ENCODE measurements at regions not wholly inside any gene's neighbourhood (a gene's known extent, or its start where the extent isn't known, plus 50 kb on each side); places are given as distances from the start of the nearest gene placed in this dataset.

DNA sequence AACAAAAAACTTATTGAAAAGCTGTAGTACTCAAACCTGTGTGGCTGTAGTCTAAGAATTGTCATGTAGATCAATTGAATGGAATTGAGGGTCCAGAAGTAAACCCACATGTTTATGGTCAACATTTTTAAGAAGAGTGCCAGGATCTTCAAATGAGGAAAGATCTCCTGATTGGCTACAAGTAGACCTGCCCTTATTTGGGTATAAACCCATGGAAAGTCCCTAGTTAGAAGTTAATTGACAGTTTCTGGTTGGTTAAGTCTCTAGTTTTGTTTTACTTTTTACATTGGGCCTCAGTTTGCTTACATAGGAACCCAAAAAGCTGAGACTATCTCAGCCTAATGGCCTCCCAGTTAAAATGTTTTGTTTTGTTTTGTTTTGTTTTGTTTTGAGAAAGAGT, 91.9 kb upstream of the RESF1 start:
- Histone ChIP-seq H3K4me1 (ENCODE audit: insufficient read depth, low read length, severe bottlenecking) (peaks cover 13% of the 10 kb centered on the region), H3F3A (ENCODE audit: insufficient read depth, low read length) (no peaks in the 10 kb centered on the region), H3K36me3 (ENCODE audit: insufficient read depth, low read length) (no peaks in the 10 kb centered on the region), H3K9me3 (ENCODE audit: low read length) (0 out of 2 replicates have a peak, but pooled peaks cover 6% of the 10 kb centered on the region), H3K4me3 (ENCODE audit: low read depth, low read length, poor library complexity, severe bottlenecking) (no peak overlapping the region), H3K27me3 (ENCODE audit: insufficient read depth, low read length) (no peaks in the 10 kb centered on the region), H3K9me2 (ENCODE audit: low read depth, low read length) (no peaks in the 10 kb centered on the region), H4K20me1 (ENCODE audit: insufficient read depth, low read length) (no peaks in the 10 kb centered on the region), H3K4me2 (ENCODE audit: low read length) (no peak overlapping the region), H3K9ac (ENCODE audit: low read length) (no peak overlapping the region), H2AFZ (ENCODE audit: low read length) (no peak overlapping the region; the same call in 1 of the 2 replicates), H3K27ac (ENCODE audit: low read depth, low read length, poor library complexity, severe bottlenecking) (peak overlapping the region; percentile 25), H3K79me2 (ENCODE audit: insufficient read depth, low read length) (no peaks in the 10 kb centered on the region)
- TF ChIP-seq EZH2 (IDR thresholded peaks at IDR 0.05; ENCODE audit: borderline replicate concordance, low read length): no peak

DNA sequence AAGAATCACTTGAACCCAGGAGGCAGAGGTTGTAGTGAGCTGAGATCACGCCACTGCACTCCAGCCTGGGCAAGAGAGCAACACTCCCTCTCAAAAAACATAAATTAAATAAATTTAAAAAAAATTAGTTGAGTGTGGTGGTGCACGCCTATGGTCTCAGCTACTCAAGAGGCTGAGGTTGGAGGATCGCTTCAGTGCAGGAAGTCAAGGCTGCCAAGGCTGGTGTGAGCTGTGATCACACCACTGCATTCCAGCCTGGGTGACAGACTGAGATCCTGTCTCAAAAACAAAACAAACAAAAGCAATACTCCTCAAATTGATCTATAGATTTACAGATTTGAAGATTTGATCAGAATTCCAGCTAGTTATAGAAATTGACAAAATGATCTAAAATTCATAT, 92.7 kb upstream of the RESF1 start:
- Histone ChIP-seq H3F3A (ENCODE audit: insufficient read depth, low read length) (no peaks in the 10 kb centered on the region), H3K4me3 (ENCODE audit: low read depth, low read length, poor library complexity, severe bottlenecking) (no peak overlapping the region), H4K20me1 (ENCODE audit: insufficient read depth, low read length) (no peaks in the 10 kb centered on the region), H2AFZ (ENCODE audit: low read length) (no peak overlapping the region), H3K27me3 (ENCODE audit: insufficient read depth, low read length) (no peaks in the 10 kb centered on the region), H3K79me2 (ENCODE audit: insufficient read depth, low read length) (no peaks in the 10 kb centered on the region), H3K36me3 (ENCODE audit: insufficient read depth, low read length) (no peaks in the 10 kb centered on the region), H3K27ac (ENCODE audit: low read depth, low read length, poor library complexity, severe bottlenecking) (no peak overlapping the region), H3K4me2 (ENCODE audit: low read length) (no peak overlapping the region), H3K9me2 (ENCODE audit: low read depth, low read length) (no peaks in the 10 kb centered on the region), H3K4me1 (ENCODE audit: insufficient read depth, low read length, severe bottlenecking) (peaks cover 13% of the 10 kb centered on the region), H3K9ac (ENCODE audit: low read length) (no peak overlapping the region), H3K9me3 (ENCODE audit: low read length) (0 out of 2 replicates have a peak, but pooled peaks cover 6% of the 10 kb centered on the region)
- TF ChIP-seq, protein P1, sequence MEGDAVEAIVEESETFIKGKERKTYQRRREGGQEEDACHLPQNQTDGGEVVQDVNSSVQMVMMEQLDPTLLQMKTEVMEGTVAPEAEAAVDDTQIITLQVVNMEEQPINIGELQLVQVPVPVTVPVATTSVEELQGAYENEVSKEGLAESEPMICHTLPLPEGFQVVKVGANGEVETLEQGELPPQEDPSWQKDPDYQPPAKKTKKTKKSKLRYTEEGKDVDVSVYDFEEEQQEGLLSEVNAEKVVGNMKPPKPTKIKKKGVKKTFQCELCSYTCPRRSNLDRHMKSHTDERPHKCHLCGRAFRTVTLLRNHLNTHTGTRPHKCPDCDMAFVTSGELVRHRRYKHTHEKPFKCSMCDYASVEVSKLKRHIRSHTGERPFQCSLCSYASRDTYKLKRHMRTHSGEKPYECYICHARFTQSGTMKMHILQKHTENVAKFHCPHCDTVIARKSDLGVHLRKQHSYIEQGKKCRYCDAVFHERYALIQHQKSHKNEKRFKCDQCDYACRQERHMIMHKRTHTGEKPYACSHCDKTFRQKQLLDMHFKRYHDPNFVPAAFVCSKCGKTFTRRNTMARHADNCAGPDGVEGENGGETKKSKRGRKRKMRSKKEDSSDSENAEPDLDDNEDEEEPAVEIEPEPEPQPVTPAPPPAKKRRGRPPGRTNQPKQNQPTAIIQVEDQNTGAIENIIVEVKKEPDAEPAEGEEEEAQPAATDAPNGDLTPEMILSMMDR (IDR thresholded peaks at IDR 0.05; ENCODE audit: low read length): no peak
- TF ChIP-seq EZH2 (IDR thresholded peaks at IDR 0.05; ENCODE audit: borderline replicate concordance, low read length): no peak

DNA sequence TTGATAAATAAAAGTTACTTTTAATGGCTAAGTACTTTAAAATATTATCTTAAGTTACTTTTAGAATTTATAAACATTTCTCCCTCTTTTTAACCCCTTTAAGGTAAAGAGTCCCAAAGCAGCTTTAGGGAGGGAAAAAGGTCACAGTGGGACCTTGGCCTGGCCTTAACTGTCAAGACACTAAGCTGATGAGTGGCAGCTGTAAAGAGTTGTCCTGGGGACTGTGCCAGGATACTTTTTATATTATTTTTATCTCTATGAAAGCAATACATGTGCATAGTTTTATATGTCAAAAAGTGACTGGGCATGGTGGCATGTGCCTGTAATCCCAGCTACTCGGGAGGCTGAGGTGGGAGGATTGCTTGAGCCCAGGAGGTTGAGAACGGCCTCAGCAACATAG, 94.2 kb upstream of the RESF1 start:
- Histone ChIP-seq H3F3A (ENCODE audit: insufficient read depth, low read length) (no peaks in the 10 kb centered on the region), H3K9ac (ENCODE audit: low read length) (no peak overlapping the region), H3K79me2 (ENCODE audit: insufficient read depth, low read length) (no peaks in the 10 kb centered on the region), H3K27ac (ENCODE audit: low read depth, low read length, poor library complexity, severe bottlenecking) (no peak overlapping the region), H3K36me3 (ENCODE audit: insufficient read depth, low read length) (no peaks in the 10 kb centered on the region), H2AFZ (ENCODE audit: low read length) (no peak overlapping the region), H3K4me3 (ENCODE audit: low read depth, low read length, poor library complexity, severe bottlenecking) (no peak overlapping the region), H3K27me3 (ENCODE audit: insufficient read depth, low read length) (no peaks in the 10 kb centered on the region), H3K4me1 (ENCODE audit: insufficient read depth, low read length, severe bottlenecking) (peaks cover 13% of the 10 kb centered on the region), H3K9me2 (ENCODE audit: low read depth, low read length) (no peaks in the 10 kb centered on the region), H3K4me2 (ENCODE audit: low read length) (no peak overlapping the region), H4K20me1 (ENCODE audit: insufficient read depth, low read length) (no peaks in the 10 kb centered on the region), H3K9me3 (ENCODE audit: low read length) (0 out of 2 replicates have a peak, but pooled peaks cover 2% of the 10 kb centered on the region)
- no peak for TF ChIP-seq EZH2 (IDR thresholded peaks at IDR 0.05; ENCODE audit: borderline replicate concordance, low read length)

DNA sequence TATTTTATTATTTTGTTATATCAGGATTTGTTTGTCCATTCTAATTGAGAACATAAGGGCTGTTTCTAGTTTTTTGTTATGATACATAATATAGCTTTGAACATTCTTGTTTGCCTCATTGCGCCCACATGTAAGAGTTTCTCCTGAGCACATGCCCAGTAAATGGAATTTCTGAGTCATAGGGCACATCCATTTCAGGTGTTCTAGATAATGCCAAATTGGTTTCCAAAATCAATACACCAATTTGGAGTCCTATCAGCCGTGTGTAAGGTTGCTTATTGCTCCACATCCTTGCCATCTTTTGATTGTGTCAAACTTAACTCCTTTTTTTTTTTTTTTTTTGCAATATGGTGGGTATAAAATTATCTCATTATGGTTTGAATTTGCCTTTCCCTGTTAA, 97.9 kb upstream of the RESF1 start:
- Histone ChIP-seq H3K4me3 (ENCODE audit: low read depth, low read length, poor library complexity, severe bottlenecking) (no peak overlapping the region), H4K20me1 (ENCODE audit: insufficient read depth, low read length) (no peaks in the 10 kb centered on the region)
- TF ChIP-seq EZH2 (IDR thresholded peaks at IDR 0.05; ENCODE audit: borderline replicate concordance, low read length): no peak
- TF ChIP-seq, protein P1 (IDR thresholded peaks at IDR 0.05; ENCODE audit: low read length): no peak

More for the DNA sequence above, 97.9 kb upstream of the RESF1 start:
- Histone ChIP-seq H3K4me1 (ENCODE audit: insufficient read depth, low read length, severe bottlenecking) (peaks cover 9% of the 10 kb centered on the region), H3K9me3 (ENCODE audit: low read length) (no peaks in the 10 kb centered on the region), H3F3A (ENCODE audit: insufficient read depth, low read length) (no peaks in the 10 kb centered on the region), H3K4me2 (ENCODE audit: low read length) (no peak overlapping the region), H3K9ac (ENCODE audit: low read length) (no peak overlapping the region), H3K79me2 (ENCODE audit: insufficient read depth, low read length) (no peaks in the 10 kb centered on the region), H3K9me2 (ENCODE audit: low read depth, low read length) (no peaks in the 10 kb centered on the region), H3K27ac (ENCODE audit: low read depth, low read length, poor library complexity, severe bottlenecking) (no peak overlapping the region), H3K27me3 (ENCODE audit: insufficient read depth, low read length) (no peaks in the 10 kb centered on the region), H2AFZ (ENCODE audit: low read length) (no peak overlapping the region), H3K36me3 (ENCODE audit: insufficient read depth, low read length) (no peaks in the 10 kb centered on the region)
